HG02678 (cell line): ENCODE measurements at regions not wholly inside any gene's neighbourhood (a gene's known extent, or its start where the extent isn't known, plus 50 kb on each side); places are given as distances from the start of the nearest gene placed in this dataset.
"Not testable (repeated sequence)": the region's sequence is repeated elsewhere in the genome, so short reads cannot be mapped to it uniquely, and the experiment has no call there.

ENCODE experiments used
- ATAC-seq: cut with Tn5 transposase; IDR thresholded peaks from one replicate; pipeline ENCODE4 v1.9.1; 2021; ENCODE audit warnings: mild to moderate bottlenecking, moderate library complexity; ENCODE audit not compliant: unreplicated experiment

- ATAC-seq, result no peak
Observed at GRCh38 chr10:130498934-130499333, 362.7 kb downstream of the GLRX3 start.

GRCh38 chr10:130499541-130499940 is 363.4 kb downstream of the GLRX3 start:
- ATAC-seq, result no peak

GRCh38 chr10:130500261-130501000 is 364.2 kb downstream of the GLRX3 start:
- ATAC-seq, result no peak

- no peak for ATAC-seq
Observed at GRCh38 chr10:130507461-130507860, 371.3 kb downstream of the GLRX3 start.

GRCh38 chr10:130509881-130510689 is 373.9 kb downstream of the GLRX3 start:
- no peak for ATAC-seq

- no peak for ATAC-seq
Observed at GRCh38 chr10:130510755-130511154, 374.6 kb downstream of the GLRX3 start.

GRCh38 chr10:130511766-130512165 is 375.6 kb downstream of the GLRX3 start:
- ATAC-seq, result no peak

GRCh38 chr10:130512936-130513335 is 376.7 kb downstream of the GLRX3 start:
- no peak for ATAC-seq

GRCh38 chr10:130513686-130514476 is 377.7 kb downstream of the GLRX3 start:
- no peak for ATAC-seq

GRCh38 chr10:130515670-130516069 is 379.5 kb downstream of the GLRX3 start:
- ATAC-seq, result no peak

- ATAC-seq, result no peak
Observed at GRCh38 chr10:130516141-130516735, 380.0 kb downstream of the GLRX3 start.

GRCh38 chr10:130518921-130519320 is 382.7 kb downstream of the GLRX3 start:
- ATAC-seq, result not testable (repeated sequence)

GRCh38 chr10:130519791-130520190 is 383.6 kb downstream of the GLRX3 start:
- no peak for ATAC-seq

- no peak for ATAC-seq
Observed at GRCh38 chr10:130531312-130531711, 395.1 kb downstream of the GLRX3 start.

GRCh38 chr10:130541090-130541489 is 404.9 kb downstream of the GLRX3 start:
- ATAC-seq, result no peak

GRCh38 chr10:130542761-130543160 is 406.6 kb downstream of the GLRX3 start:
- no peak for ATAC-seq

- no peak for ATAC-seq
Observed at GRCh38 chr10:130543794-130544193, 407.6 kb downstream of the GLRX3 start.

- no peak for ATAC-seq
Observed at GRCh38 chr10:130545122-130545521, 408.9 kb downstream of the GLRX3 start.

- ATAC-seq, result no peak
Observed at GRCh38 chr10:130545697-130546096, 409.5 kb downstream of the GLRX3 start.

GRCh38 chr10:130546841-130547240 is 410.6 kb downstream of the GLRX3 start:
- no peak for ATAC-seq

- no peak for ATAC-seq
Observed at GRCh38 chr10:130547368-130547767, 411.2 kb downstream of the GLRX3 start.
